SK-N-SH treated with all-trans-retinoic acid at 6 μM for 48 hours (cell line): ENCODE measurements at regions not wholly inside any gene's neighbourhood (a gene's known extent, or its start where the extent isn't known, plus 50 kb on each side); places are given as distances from the start of the nearest gene placed in this dataset.

Experiments used
- ATAC-seq: fragments of 200-7000 bp; cut with Tn5 transposase; 3 replicates; pipeline ENCODE4 v1.9.1; 2020; ENCODE audit warnings: mild to moderate bottlenecking, moderate library complexity
- ARNTL ChIP-seq: fragments of 450-650 bp; formaldehyde crosslinking; IDR thresholded peaks from 2 replicates; pipeline ENCODE4 v1.5.0; 2020; ENCODE audit warnings: low read depth, mild to moderate bottlenecking, moderate library complexity, borderline replicate concordance
- BACH2 ChIP-seq: fragments of 250-450 bp; sonication (Bioruptor Pico); IDR thresholded peaks from 2 replicates; pipeline ENCODE4 v1.9.0; 2021; ENCODE audit warnings: mild to moderate bottlenecking, borderline replicate concordance
- CREB5 ChIP-seq: fragments of 250-450 bp; sonication (Bioruptor Pico); IDR thresholded peaks from 2 replicates; pipeline ENCODE4 v1.5.1; 2020; ENCODE audit warnings: low read depth, mild to moderate bottlenecking, moderate library complexity
- CSDC2 ChIP-seq: fragments of 250-450 bp; sonication (Bioruptor Pico); IDR thresholded peaks from 2 replicates; pipeline ENCODE4 v1.5.0; 2020; ENCODE audit warnings: mild to moderate bottlenecking, moderate library complexity
- CSRNP3 ChIP-seq: fragments of 250-450 bp; sonication (Bioruptor Pico); IDR thresholded peaks from 2 replicates; pipeline ENCODE4 v1.5.1; 2021; ENCODE audit warnings: mild to moderate bottlenecking, moderate library complexity
- ESRRG ChIP-seq: fragments of 250-450 bp; sonication (Bioruptor Pico); IDR thresholded peaks from 2 replicates; pipeline ENCODE4 v1.6.1; 2021; ENCODE audit warnings: mild to moderate bottlenecking
- GLIS3 ChIP-seq: fragments of 250-450 bp; sonication (Bioruptor Pico); IDR thresholded peaks from 2 replicates; pipeline ENCODE4 v1.5.0; 2020; ENCODE audit warnings: mild to moderate bottlenecking, moderate library complexity
- ISL1 ChIP-seq: fragments of 250-450 bp; sonication (Bioruptor Pico); IDR thresholded peaks from 2 replicates; pipeline ENCODE4 v2.1.2; 2022; ENCODE audit warnings: mild to moderate bottlenecking, moderate library complexity
- OSR1 ChIP-seq: fragments of 250-450 bp; sonication (Bioruptor Pico); IDR thresholded peaks from 2 replicates; pipeline ENCODE4 v1.8.0; 2022; ENCODE audit warnings: moderate library complexity, mild to moderate bottlenecking, inconsistent platforms
- PATZ1 ChIP-seq: fragments of 250-450 bp; sonication (Bioruptor Pico); IDR thresholded peaks from 2 replicates; pipeline ENCODE4 v1.8.0; 2020; ENCODE audit warnings: mild to moderate bottlenecking, moderate library complexity, borderline replicate concordance
- POU6F1 ChIP-seq: fragments of 250-450 bp; sonication (Bioruptor Pico); IDR thresholded peaks from 2 replicates; pipeline ENCODE4 v1.8.0; 2021; ENCODE audit warnings: low read depth, mild to moderate bottlenecking, moderate library complexity, borderline replicate concordance
- PPARA ChIP-seq: fragments of 250-450 bp; sonication (Bioruptor Pico); IDR thresholded peaks from 2 replicates; pipeline ENCODE4 v1.5.0; 2020; ENCODE audit warnings: mild to moderate bottlenecking, borderline replicate concordance
- RARB ChIP-seq: fragments of 250-450 bp; sonication (Bioruptor Pico); IDR thresholded peaks from 2 replicates; pipeline ENCODE4 v1.8.0; 2021; ENCODE audit warnings: mild to moderate bottlenecking, moderate library complexity
- SNAI2 ChIP-seq: fragments of 250-450 bp; sonication (Bioruptor Pico); IDR thresholded peaks from 2 replicates; pipeline ENCODE4 v1.5.0; 2020; ENCODE audit warnings: mild to moderate bottlenecking, moderate library complexity
- TCF4 ChIP-seq: fragments of 250-450 bp; sonication (Bioruptor Pico); IDR thresholded peaks from 2 replicates; pipeline ENCODE4 v1.8.0; 2021; ENCODE audit warnings: mild to moderate bottlenecking, moderate library complexity, borderline replicate concordance
- TOX ChIP-seq: fragments of 250-450 bp; sonication (Bioruptor Pico); IDR thresholded peaks from 2 replicates; pipeline ENCODE4 v1.8.0; 2021; ENCODE audit warnings: mild to moderate bottlenecking, moderate library complexity, borderline replicate concordance
- TSHZ2 ChIP-seq: fragments of 250-450 bp; sonication (Bioruptor Pico); IDR thresholded peaks from 2 replicates; pipeline ENCODE4 v1.5.0; 2020; ENCODE audit warnings: mild to moderate bottlenecking, moderate library complexity
- ZC3H10 ChIP-seq: fragments of 250-450 bp; sonication (Bioruptor Pico); IDR thresholded peaks from 2 replicates; pipeline ENCODE4 v1.5.1; 2021; ENCODE audit warnings: mild to moderate bottlenecking, moderate library complexity
- ZFP3 ChIP-seq: fragments of 250-450 bp; sonication (Bioruptor Pico); IDR thresholded peaks from 2 replicates; pipeline ENCODE4 v1.5.0; 2020; ENCODE audit warnings: mild to moderate bottlenecking, moderate library complexity
- ZFP30 ChIP-seq: fragments of 450-650 bp; formaldehyde crosslinking; IDR thresholded peaks from 2 replicates; pipeline ENCODE4 v1.5.0; 2022; ENCODE audit warnings: mild to moderate bottlenecking, moderate library complexity
- ZNF565 ChIP-seq: fragments of 450-650 bp; formaldehyde crosslinking; conservative IDR thresholded peaks from 2 replicates; pipeline ENCODE4 v1.5.0; 2020; ENCODE audit warnings: low read depth, mild to moderate bottlenecking, moderate library complexity
- ZNF8 ChIP-seq: fragments of 450-650 bp; formaldehyde crosslinking; IDR thresholded peaks from 2 replicates; pipeline ENCODE4 v1.5.0; 2020; ENCODE audit warnings: mild to moderate bottlenecking, moderate library complexity

GRCh38 chr6:23441808-23442461, 684.1 kb upstream of the NRSN1 start:
- ATAC-seq: no peak
- TF ChIP-seq BACH2 (CRISPR knock-in tag) (no peak), CSDC2 (no peak), TCF4 (CRISPR knock-in tag) (no peak), CREB5 (no peak), ZFP3 (CRISPR knock-in tag) (no peak), PPARA (CRISPR knock-in tag) (no peak), TOX (CRISPR knock-in tag) (no peak), ESRRG (CRISPR knock-in tag) (no peak), OSR1 (no peak), ZNF565 (CRISPR knock-in tag) (no peak), ZC3H10 (CRISPR knock-in tag) (no peak), GLIS3 (CRISPR knock-in tag) (no peak), CSRNP3 (CRISPR knock-in tag) (no peak), ZFP30 (CRISPR knock-in tag) (no peak), ZNF8 (CRISPR knock-in tag) (no peak), PATZ1 (CRISPR knock-in tag) (no peak), ARNTL (CRISPR knock-in tag) (no peak)

GRCh38 chr6:23445157-23445710, 680.8 kb upstream of the NRSN1 start:
- TF ChIP-seq ESRRG (CRISPR knock-in tag): peak; percentile 36; the same call in 1 of the 2 replicates
- TF ChIP-seq POU6F1 (CRISPR knock-in tag): no peak; the same call in 1 of the 2 replicates
- 0 out of 2 replicates have a peak, but pooled peaks have one; percentile 42 for TF ChIP-seq RARB (CRISPR knock-in tag)
- TF ChIP-seq CSDC2: no peak
- TF ChIP-seq ZNF8 (CRISPR knock-in tag): no peak
- peak; percentile 28; the same call in 1 of the 2 replicates for TF ChIP-seq SNAI2 (CRISPR knock-in tag)
- peak; percentile 93 for TF ChIP-seq TOX (CRISPR knock-in tag)
- TF ChIP-seq ZC3H10 (CRISPR knock-in tag): peak; percentile 83
- TF ChIP-seq ISL1: peak; percentile 95
- TF ChIP-seq TSHZ2: peak; percentile 70; the same call in 1 of the 2 replicates
- no peak; the same call in 1 of the 2 replicates for TF ChIP-seq CSRNP3 (CRISPR knock-in tag)
- 0 out of 2 replicates have a peak, but pooled peaks have one; percentile 23 for TF ChIP-seq CREB5
- TF ChIP-seq, all 23 proteins: peak for 8
- ATAC-seq: peak; percentile 83
